A549 (cell line): ENCODE measurements at regions not wholly inside any gene's neighbourhood (a gene's known extent, or its start where the extent isn't known, plus 50 kb on each side); places are given as distances from the start of the nearest gene placed in this dataset.

ENCODE experiments used
- ATAC-seq, 2 experiments: fragments of 200-7000 bp in 1 of 2; fragments of >200 bp in 1 of 2; cut with Nextera tagmentation in 1 of 2; cut with Tn5 transposase in 1 of 2; 3 replicates each; pipeline versions ENCODE4 v1.8.0 to v1.9.1; 2018 to 2020; ENCODE audit warnings: mild to moderate bottlenecking in 1 of 2, moderate library complexity in 1 of 2
- CTCF ChIA-PET: fragments of 300-600 bp; sonication (Branson Sonifier 250); formaldehyde crosslinking; extraction: SDS; loops from one replicate; lab custom pipeline; 2021; ENCODE audit warnings: antibody characterized with exemption, inconsistent platforms; lab: Yijun Ruan, JAX
- POLR2A ChIA-PET: fragments of 350-600 bp; formaldehyde crosslinking; extraction: SDS; loops from one replicate; lab custom pipeline; 2021; ENCODE audit warnings: antibody characterized with exemption, inconsistent platforms; lab: Yijun Ruan, JAX
- DNase-seq, 2 experiments: peaks; one replicate each; pipeline versions ENCODE4 v3.0.0 to v3.0.0-alpha.2; 2011 to 2016; ENCODE audit warnings: low read depth in 1 of 2, low spot score in 1 of 2
- FAIRE-seq: peaks from 2 replicates; lab custom pipeline; 2011; peaks lifted over from hg19 to GRCh38; lab: Jason Lieb, UNC
- H3K27ac ChIP-seq, 2 experiments: fragments of >200 bp; sonication (Bioruptor Twin); formaldehyde crosslinking; 3 replicates each; pipeline ENCODE4 v1.5.1; 2016 to 2017
- H3K4me1 ChIP-seq: fragments of >200 bp; sonication (Bioruptor Twin); formaldehyde crosslinking; 3 replicates; pipeline ENCODE4 v1.6.1; 2016
- H3K4me2 ChIP-seq: fragments of >200 bp; sonication (Bioruptor Twin); formaldehyde crosslinking; 3 replicates; pipeline ENCODE4 v1.6.1; 2016
- H3K4me3 ChIP-seq: fragments of >200 bp; sonication (Bioruptor Twin); formaldehyde crosslinking; 3 replicates; pipeline ENCODE4 v1.5.1; 2016
- H3K9me3 ChIP-seq: fragments of >200 bp; sonication (Bioruptor Twin); formaldehyde crosslinking; 3 replicates; pipeline ENCODE4 v1.6.1; 2016
- ATOH8 ChIP-seq: fragments of 250-450 bp; sonication (Bioruptor Pico); IDR thresholded peaks from 2 replicates; pipeline ENCODE4 v1.5.0; 2020; ENCODE audit warnings: low read depth, mild to moderate bottlenecking, moderate library complexity
- BCL3 ChIP-seq: fragments of >200 bp; sonication (Bioruptor Twin); formaldehyde crosslinking; IDR thresholded peaks from 3 replicates; pipeline ENCODE4 v1.6.1; 2016
- CBX2 ChIP-seq: fragments of 200-600 bp; sonication (generic); IDR thresholded peaks from 2 replicates; pipeline ENCODE4 v1.6.1; 2016; ENCODE audit warnings: low read depth, mild to moderate bottlenecking, borderline replicate concordance
- CTCF ChIP-seq: fragments of >200 bp; sonication (Bioruptor Twin); formaldehyde crosslinking; IDR thresholded peaks from 3 replicates; pipeline ENCODE4 v1.5.1; 2016
- ESRRA ChIP-seq: fragments of 150-350 bp; IDR thresholded peaks from 2 replicates; pipeline ENCODE4 v1.6.1; 2014; ENCODE audit warnings: mild to moderate bottlenecking, low read length, borderline replicate concordance
- GATA3 ChIP-seq: IDR thresholded peaks from 2 replicates; pipeline ENCODE4 v1.6.1; 2012; ENCODE audit warnings: borderline replicate concordance
- HDAC2 ChIP-seq: fragments of 200-600 bp; sonication (generic); IDR thresholded peaks from 2 replicates; pipeline ENCODE4 v1.6.1; 2016
- HOXA7 ChIP-seq: fragments of 250-450 bp; sonication (Bioruptor Pico); IDR thresholded peaks from 2 replicates; pipeline ENCODE4 v1.5.0; 2020; ENCODE audit warnings: mild to moderate bottlenecking, moderate library complexity
- JUNB ChIP-seq: fragments of >200 bp; sonication (Bioruptor Twin); formaldehyde crosslinking; IDR thresholded peaks from 2 replicates; pipeline ENCODE4 v1.6.1; 2016
- MAX ChIP-seq: IDR thresholded peaks from 2 replicates; pipeline ENCODE4 v1.6.1; 2012
- MAZ ChIP-seq: fragments of 150-350 bp; IDR thresholded peaks from 2 replicates; pipeline ENCODE4 v1.6.1; 2014; ENCODE audit warnings: antibody characterized with exemption, low read depth, low read length, borderline replicate concordance
- NR3C1 ChIP-seq: fragments of >200 bp; sonication (Bioruptor Twin); formaldehyde crosslinking; IDR thresholded peaks from 3 replicates; pipeline ENCODE4 v1.6.1; 2017
- POLR2AphosphoS2 ChIP-seq: conservative IDR thresholded peaks from 2 replicates; pipeline ENCODE4 v1.6.1; 2012; ENCODE audit warnings: low read length, improper control_type of control experiment, inconsistent platforms
- RAD21 ChIP-seq, 2 experiments: fragments of >200 bp in 1 of 2; sonication (Bioruptor Twin) in 1 of 2; formaldehyde crosslinking in 1 of 2; IDR thresholded peaks in 1 of 2; conservative IDR thresholded peaks in 1 of 2; 2 replicates in 1 of 2; 3 replicates in 1 of 2; pipeline ENCODE4 v1.6.1; 2012 to 2018; ENCODE audit warnings: inconsistent platforms in 1 of 2
- RARB ChIP-seq: fragments of 250-450 bp; sonication (Bioruptor Pico); IDR thresholded peaks from 2 replicates; pipeline ENCODE4 v1.8.0; 2021; ENCODE audit warnings: mild to moderate bottlenecking, moderate library complexity
- RCOR1 ChIP-seq: fragments of 150-350 bp; IDR thresholded peaks from 2 replicates; pipeline ENCODE4 v1.6.1; 2014; ENCODE audit warnings: antibody characterized with exemption, low read length, low read depth
- RFX5 ChIP-seq: fragments of 450-650 bp; IDR thresholded peaks from 2 replicates; pipeline ENCODE4 v1.7.1; 2014; ENCODE audit warnings: antibody characterized with exemption, mild to moderate bottlenecking, moderate library complexity
- SREBF2 ChIP-seq: fragments of 450-650 bp; IDR thresholded peaks from 2 replicates; pipeline ENCODE4 v1.6.1; 2014; ENCODE audit warnings: mild to moderate bottlenecking, moderate library complexity
- ZFP36 ChIP-seq: fragments of 450-650 bp; IDR thresholded peaks from 2 replicates; pipeline ENCODE4 v1.6.1; 2014; ENCODE audit warnings: borderline replicate concordance; ENCODE audit not compliant: partially characterized antibody
- ZSCAN20 ChIP-seq: fragments of 250-450 bp; sonication (Bioruptor Pico); IDR thresholded peaks from 2 replicates; pipeline ENCODE4 v1.8.0; 2022; ENCODE audit warnings: mild to moderate bottlenecking, moderate library complexity
- WGBS: methylation state at CpG from one replicate; pipeline ENCODE4 v1.1.6; 2017; ENCODE audit errors: missing lambda C conversion rate; 5-methylcytosine and 5-hydroxymethylcytosine counted together
- TF ChIP-seq, protein P1 (sequence below): IDR thresholded peaks from 2 replicates; pipeline ENCODE4 v1.6.1; 2012; ENCODE audit warnings: low read depth, borderline replicate concordance

DNA sequence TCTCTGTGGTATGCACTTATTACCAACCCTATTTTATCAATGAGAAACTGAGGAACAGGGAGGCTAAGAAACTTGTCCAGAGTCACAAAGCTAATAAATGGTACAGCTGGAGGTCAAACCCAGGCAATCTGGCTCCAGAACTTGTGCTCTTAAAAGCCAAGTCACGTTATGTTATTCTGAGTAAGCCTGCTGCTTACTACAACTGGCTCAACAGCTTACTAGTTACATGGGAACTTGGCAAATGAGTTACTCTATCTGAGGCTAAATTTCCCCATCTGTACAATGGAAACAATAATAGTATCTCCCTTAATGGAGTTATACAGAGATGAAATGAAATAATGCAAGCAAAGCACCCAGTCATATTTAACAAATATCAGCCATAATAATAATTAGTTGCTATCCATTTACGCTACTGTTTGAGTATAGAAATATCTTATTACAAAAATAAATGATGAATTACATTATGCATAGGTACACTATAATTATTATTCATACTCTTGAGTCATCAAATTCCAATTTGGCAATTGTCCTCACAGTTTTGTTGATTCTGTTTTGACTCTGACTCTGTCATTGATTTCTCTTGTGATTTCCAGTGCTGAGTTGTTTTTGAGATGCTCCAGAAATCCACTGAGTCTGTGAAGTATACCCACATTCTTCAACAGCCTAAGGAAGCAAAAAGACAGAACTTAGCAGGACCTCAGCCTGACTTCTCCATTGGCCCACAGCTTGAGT lies 112.2 kb downstream of the TBX5 start:
- ATAC-seq (no peak), DNase-seq (no peak), FAIRE-seq (no peak)
- Histone ChIP-seq H3K4me2 (no peak overlapping the region), H3K9me3 (no peaks in the 10 kb centered on the region), H3K27ac (no peak overlapping the region), H3K4me1 (no peaks in the 10 kb centered on the region)
- 5% methylated on average over 2 of the region's 2 CpGs for WGBS
- ChIA-PET CTCF (interaction anchor here (1.8 kb wide), 1 partner anchor 9 kb away, joined by 4 read pairs; no protein-coding TSS in a partner anchor), POLR2A (no interaction called here)
- no peak for TF ChIP-seq POLR2AphosphoS2
- no peak for TF ChIP-seq JUNB
- TF ChIP-seq, protein P1, sequence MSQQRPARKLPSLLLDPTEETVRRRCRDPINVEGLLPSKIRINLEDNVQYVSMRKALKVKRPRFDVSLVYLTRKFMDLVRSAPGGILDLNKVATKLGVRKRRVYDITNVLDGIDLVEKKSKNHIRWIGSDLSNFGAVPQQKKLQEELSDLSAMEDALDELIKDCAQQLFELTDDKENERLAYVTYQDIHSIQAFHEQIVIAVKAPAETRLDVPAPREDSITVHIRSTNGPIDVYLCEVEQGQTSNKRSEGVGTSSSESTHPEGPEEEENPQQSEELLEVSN: no peak
- TF ChIP-seq NR3C1: no peak
- no peak for TF ChIP-seq GATA3
- no peak for TF ChIP-seq ZSCAN20
- no peak for TF ChIP-seq SREBF2
- TF ChIP-seq ZFP36: no peak
- no peak for TF ChIP-seq MAX
- no peak for TF ChIP-seq ESRRA
- TF ChIP-seq HOXA7: no peak
- no peak for TF ChIP-seq RFX5
- TF ChIP-seq HDAC2: no peak
- TF ChIP-seq ATOH8 (CRISPR knock-in tag): no peak
- TF ChIP-seq CBX2: no peak
- no peak for TF ChIP-seq RAD21 (conservative IDR thresholded peaks at IDR 0.05 in 1 of 2, IDR thresholded peaks at IDR 0.05 in 1 of 2)
- no peak for TF ChIP-seq RARB (CRISPR knock-in tag)
- TF ChIP-seq BCL3: no peak
- TF ChIP-seq MAZ: no peak
- TF ChIP-seq, all 56 proteins: peak for 0
- no peak overlapping the region for H3K4me3 ChIP-seq

DNA sequence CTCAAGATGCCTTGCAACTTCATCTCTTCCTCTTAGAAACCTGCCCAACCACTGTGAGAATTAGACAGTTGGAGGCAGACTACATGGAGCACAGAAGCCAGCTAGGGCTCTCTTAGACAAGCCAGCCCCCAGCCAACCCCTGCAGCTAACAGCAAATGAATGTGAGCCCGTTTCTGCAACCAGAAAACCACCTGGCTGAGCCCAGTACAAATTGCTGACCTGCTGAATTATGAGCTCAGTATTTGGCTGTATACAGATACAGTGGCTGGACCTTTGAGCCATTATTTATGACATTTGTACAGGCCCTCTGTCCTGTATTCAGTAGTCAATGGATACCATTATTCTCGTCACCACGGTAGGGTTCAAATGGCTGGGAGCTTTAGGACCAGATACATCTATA lies 112.9 kb downstream of the TBX5 start:
- WGBS: 4% methylated on average over 3 of the region's 3 CpGs
- TF ChIP-seq RCOR1 (no peak), CTCF (no peak)
- Histone ChIP-seq H3K4me1 (no peaks in the 10 kb centered on the region), H3K4me3 (no peak overlapping the region), H3K4me2 (no peak overlapping the region), H3K9me3 (no peaks in the 10 kb centered on the region), H3K27ac (no peak overlapping the region)
- DNase-seq (no peak), ATAC-seq (no peak), FAIRE-seq (no peak)
- POLR2A ChIA-PET: no interaction called here
- CTCF ChIA-PET: interaction anchor here (1.7 to 1.8 kb wide), 2 partner anchors 9 to 21 kb away, joined by 4 read pairs; no protein-coding TSS in a partner anchor
